H54 (cell line): ENCODE measurements at regions not wholly inside any gene's neighbourhood (a gene's known extent, or its start where the extent isn't known, plus 50 kb on each side); places are given as distances from the start of the nearest gene placed in this dataset.

Experiments
- DNase-seq: peaks from one replicate; pipeline ENCODE4 v3.0.0; 2011; ENCODE audit warnings: low spot score, mixed read lengths; ENCODE audit not compliant: insufficient read length
- FAIRE-seq: peaks from 3 replicates; lab custom pipeline; 2011; peaks lifted over from hg19 to GRCh38; lab: Jason Lieb, UNC
- POLR2A ChIP-seq: IDR thresholded peaks from 2 replicates; pipeline ENCODE4 v1.6.1; 2011; ENCODE audit warnings: low read depth, mild to moderate bottlenecking, low read length

- FAIRE-seq: peak; percentile 73
- no peak for DNase-seq
- no peak for TF ChIP-seq POLR2A
Measured at GRCh38 chr5:26737348-26738265, 300.8 kb downstream of the CDH9 start.

- TF ChIP-seq POLR2A: no peak
- FAIRE-seq: no peak
- DNase-seq: no peak
Measured at GRCh38 chr5:26727916-26728315, 310.5 kb downstream of the CDH9 start.

- no peak for TF ChIP-seq POLR2A
- no peak for FAIRE-seq
- DNase-seq: no peak
Measured at GRCh38 chr5:26719803-26720202, 318.6 kb downstream of the CDH9 start.

GRCh38 chr5:26700759-26701384 is 337.5 kb downstream of the CDH9 start:
- DNase-seq: peak; percentile 27
- no peak for TF ChIP-seq POLR2A
- FAIRE-seq: peak; percentile 80

GRCh38 chr5:26692952-26693351 is 345.4 kb downstream of the CDH9 start:
- FAIRE-seq: no peak

GRCh38 chr5:26691486-26691885 is 346.9 kb downstream of the CDH9 start:
- DNase-seq: no peak
- no peak for TF ChIP-seq POLR2A
- FAIRE-seq: no peak

More at GRCh38 chr5:26692952-26693351, 345.4 kb downstream of the CDH9 start:
- DNase-seq: no peak
- TF ChIP-seq POLR2A: no peak

- peak; percentile 6 for FAIRE-seq
- DNase-seq: no peak
- no peak for TF ChIP-seq POLR2A
Measured at GRCh38 chr5:26690511-26690910, 347.9 kb downstream of the CDH9 start.

- TF ChIP-seq POLR2A: no peak
- no peak for FAIRE-seq
- DNase-seq: no peak
Measured at GRCh38 chr5:26681861-26682260, 356.5 kb downstream of the CDH9 start.

- no peak for TF ChIP-seq POLR2A
- DNase-seq (no peak), FAIRE-seq (no peak)
Measured at GRCh38 chr5:26674846-26675245, 363.5 kb downstream of the CDH9 start.

- FAIRE-seq: no peak
- no peak for DNase-seq
- TF ChIP-seq POLR2A: no peak
Measured at GRCh38 chr5:26669523-26669922, 368.9 kb downstream of the CDH9 start.

- no peak for DNase-seq
- FAIRE-seq: no peak
- TF ChIP-seq POLR2A: no peak
Measured at GRCh38 chr5:26669031-26669430, 369.4 kb downstream of the CDH9 start.

- TF ChIP-seq POLR2A: no peak
- DNase-seq: no peak
- FAIRE-seq: no peak
Measured at GRCh38 chr5:26666371-26666770, 372.0 kb downstream of the CDH9 start.

- DNase-seq (no peak), FAIRE-seq (no peak)
- no peak for TF ChIP-seq POLR2A
Measured at GRCh38 chr5:26663500-26663899, 374.9 kb downstream of the CDH9 start.

- DNase-seq (no peak), FAIRE-seq (no peak)
- TF ChIP-seq POLR2A: no peak
Measured at GRCh38 chr5:26662806-26663360, 375.5 kb downstream of the CDH9 start.
